ENCODE measurements at regions not wholly inside any gene's neighbourhood (a gene's known extent, or its start where the extent isn't known, plus 50 kb on each side); places are given as distances from the start of the nearest gene placed in this dataset.

GRCh38 chr10:121662531-121662930 is 64.3 kb upstream of the FGFR2 start:
- H3K4me3 ChIP-seq, result no peak overlapping the region
- intact Hi-C loops (cut with DNase I; ENCODE audit: low total_unique reads), result no loop called here

GRCh38 chr10:121661451-121661851 is 63.2 kb upstream of the FGFR2 start:
- H3K4me3 ChIP-seq, result no peak overlapping the region
- no peaks in the 10 kb centered on the region for H3K27me3 ChIP-seq
- no peaks in the 10 kb centered on the region for H3K36me3 ChIP-seq
- H3K27ac ChIP-seq, result no peak overlapping the region
- DNase-seq (ENCODE audit: low spot score in 2 of 2), result no peak
- no peak for TF ChIP-seq CTCF (IDR thresholded peaks at IDR 0.05)
- no peak for TF ChIP-seq POLR2AphosphoS5 (IDR thresholded peaks at IDR 0.05)
- intact Hi-C loops (cut with DNase I; ENCODE audit: low total_unique reads), result no loop called here
- no peaks in the 10 kb centered on the region for H3K4me1 ChIP-seq
- no peaks in the 10 kb centered on the region for H3K9me3 ChIP-seq

More at GRCh38 chr10:121662531-121662930, 64.3 kb upstream of the FGFR2 start:
- Histone ChIP-seq H3K27me3 (no peaks in the 10 kb centered on the region), H3K36me3 (no peaks in the 10 kb centered on the region), H3K4me1 (no peaks in the 10 kb centered on the region), H3K27ac (no peak overlapping the region), H3K9me3 (no peaks in the 10 kb centered on the region)
- no peak for TF ChIP-seq CTCF (IDR thresholded peaks at IDR 0.05)
- no peak for TF ChIP-seq POLR2A (IDR thresholded peaks at IDR 0.05)
- no peak for TF ChIP-seq POLR2AphosphoS5 (IDR thresholded peaks at IDR 0.05)
- DNase-seq (ENCODE audit: low spot score in 2 of 2), result no peak

- Histone ChIP-seq H3K4me1 (no peaks in the 10 kb centered on the region), H3K27me3 (no peaks in the 10 kb centered on the region), H3K36me3 (no peaks in the 10 kb centered on the region), H3K9me3 (no peaks in the 10 kb centered on the region), H3K27ac (no peak overlapping the region), H3K4me3 (no peak overlapping the region)
- TF ChIP-seq CTCF (IDR thresholded peaks at IDR 0.05) (no peak), POLR2AphosphoS5 (IDR thresholded peaks at IDR 0.05) (no peak), POLR2A (IDR thresholded peaks at IDR 0.05) (no peak)
- intact Hi-C loops (cut with DNase I; ENCODE audit: low total_unique reads), result no loop called here
- DNase-seq (ENCODE audit: low spot score in 2 of 2), result no peak
Observed at GRCh38 chr10:121659236-121659635, 61.0 kb upstream of the FGFR2 start.

GRCh38 chr10:121658611-121659010 is 60.4 kb upstream of the FGFR2 start:
- no peak for DNase-seq (ENCODE audit: low spot score in 2 of 2)

GRCh38 chr10:121658111-121658510 is 59.9 kb upstream of the FGFR2 start:
- TF ChIP-seq POLR2AphosphoS5 (IDR thresholded peaks at IDR 0.05) (no peak), CTCF (IDR thresholded peaks at IDR 0.05) (no peak), POLR2A (IDR thresholded peaks at IDR 0.05) (no peak)
- H3K4me1 ChIP-seq, result no peaks in the 10 kb centered on the region
- no peaks in the 10 kb centered on the region for H3K9me3 ChIP-seq
- no peak overlapping the region for H3K27ac ChIP-seq
- intact Hi-C loops (cut with DNase I; ENCODE audit: low total_unique reads), result no loop called here
- DNase-seq (ENCODE audit: low spot score in 2 of 2), result no peak
- H3K4me3 ChIP-seq, result no peak overlapping the region
- no peaks in the 10 kb centered on the region for H3K36me3 ChIP-seq
- no peaks in the 10 kb centered on the region for H3K27me3 ChIP-seq

More at GRCh38 chr10:121658611-121659010, 60.4 kb upstream of the FGFR2 start:
- Histone ChIP-seq H3K4me1 (no peaks in the 10 kb centered on the region), H3K27me3 (no peaks in the 10 kb centered on the region), H3K27ac (no peak overlapping the region), H3K36me3 (no peaks in the 10 kb centered on the region), H3K9me3 (no peaks in the 10 kb centered on the region), H3K4me3 (no peak overlapping the region)
- TF ChIP-seq CTCF (IDR thresholded peaks at IDR 0.05) (no peak), POLR2AphosphoS5 (IDR thresholded peaks at IDR 0.05) (no peak), POLR2A (IDR thresholded peaks at IDR 0.05) (no peak)
- intact Hi-C loops (cut with DNase I; ENCODE audit: low total_unique reads), result no loop called here

Data from breast epithelium (tissue), 4 donors.